GM12891 (cell line): ENCODE measurements at regions not wholly inside any gene's neighbourhood (a gene's known extent, or its start where the extent isn't known, plus 50 kb on each side); places are given as distances from the start of the nearest gene placed in this dataset.

Source experiments
- POLR2A ChIP-seq: IDR thresholded peaks from 2 replicates; pipeline ENCODE4 v1.6.1; 2011; ENCODE audit warnings: low read depth, low read length, control low read depth
- SPI1 ChIP-seq: IDR thresholded peaks from 2 replicates; pipeline ENCODE4 v1.6.1; 2011; ENCODE audit warnings: low read depth, low read length, control low read depth

DNA sequence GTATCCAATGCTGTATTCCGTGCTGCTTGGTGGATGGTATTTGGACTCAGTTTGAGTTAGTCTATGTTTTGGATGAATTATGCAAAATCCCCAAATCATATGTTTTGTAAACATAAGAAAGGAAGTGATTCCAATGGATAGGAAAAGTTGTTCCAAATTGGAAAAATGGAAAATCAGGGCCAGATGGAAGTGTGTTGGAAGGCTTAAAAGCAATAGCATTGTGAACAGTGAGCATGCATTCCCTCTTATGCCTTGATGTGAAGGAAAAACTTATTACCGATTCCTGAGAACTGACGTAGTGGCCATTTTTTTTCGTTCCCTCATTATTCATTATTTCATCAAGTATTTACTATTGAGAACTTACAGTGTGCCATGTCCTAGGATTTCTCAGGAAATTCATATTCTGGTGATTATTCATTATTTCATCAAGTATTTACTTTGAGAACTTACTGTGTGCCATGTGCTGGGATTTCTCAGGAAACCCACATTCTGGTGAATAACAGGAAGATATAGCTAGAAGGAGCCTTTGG, 144.1 kb upstream of the TPRG1 start:
- TF ChIP-seq SPI1: no peak
- TF ChIP-seq POLR2A: no peak
